GM20000 (cell line): ENCODE measurements at regions not wholly inside any gene's neighbourhood (a gene's known extent, or its start where the extent isn't known, plus 50 kb on each side); places are given as distances from the start of the nearest gene placed in this dataset.

Experiments
- DNase-seq: peaks from one replicate; pipeline ENCODE4 v3.0.0; 2012; ENCODE audit warnings: low spot score
- CTCF ChIP-seq: IDR thresholded peaks from 2 replicates; pipeline ENCODE4 v1.5.1; 2012; ENCODE audit warnings: mild to moderate bottlenecking, control low read depth; ENCODE audit errors: extremely low read depth, missing control alignments

GRCh38 chr17:36856222-36856621, 81.1 kb upstream of the LHX1 start:
- no peak for TF ChIP-seq CTCF
- DNase-seq = no peak

- TF ChIP-seq CTCF = no peak
- no peak for DNase-seq
Measured at GRCh38 chr17:36856903-36857381, 80.3 kb upstream of the LHX1 start.

DNA sequence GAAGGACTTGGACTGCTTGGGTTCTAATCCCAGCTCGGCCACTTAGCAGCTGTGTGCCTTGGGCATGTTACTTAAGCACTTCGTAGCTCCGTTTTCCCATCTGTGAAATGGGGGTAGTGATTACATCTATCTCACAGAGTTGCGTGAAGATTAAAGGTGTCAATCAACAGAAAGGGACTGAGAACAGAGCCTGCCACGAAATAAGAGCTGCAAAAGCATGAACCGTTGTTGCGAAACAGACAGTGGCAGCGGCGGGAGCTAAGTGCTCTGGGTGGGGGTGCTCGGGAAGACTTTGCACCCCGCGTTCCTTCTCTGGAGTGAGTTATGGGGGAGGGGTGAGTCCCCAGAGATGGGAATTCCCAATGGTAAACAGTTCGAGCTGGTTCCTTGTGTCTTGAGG, 79.6 kb upstream of the LHX1 start:
- TF ChIP-seq CTCF = no peak
- no peak for DNase-seq

GRCh38 chr17:36858119-36859002, 78.9 kb upstream of the LHX1 start:
- no peak for TF ChIP-seq CTCF
- no peak for DNase-seq

- no peak for TF ChIP-seq CTCF
- DNase-seq = no peak
Measured at GRCh38 chr17:36859003-36859300, 78.3 kb upstream of the LHX1 start.

- no peak for TF ChIP-seq CTCF
- no peak for DNase-seq
Measured at GRCh38 chr17:36859706-36860105, 77.6 kb upstream of the LHX1 start.

GRCh38 chr17:36861531-36861930, 75.7 kb upstream of the LHX1 start:
- TF ChIP-seq CTCF = no peak
- no peak for DNase-seq
